Neuronal stem cell (in vitro differentiated cells): ENCODE measurements at regions not wholly inside any gene's neighbourhood (a gene's known extent, or its start where the extent isn't known, plus 50 kb on each side); places are given as distances from the start of the nearest gene placed in this dataset.

ENCODE experiments used
- DNase-seq: peaks from one replicate; pipeline ENCODE4 v3.0.0-alpha.2; 2013; ENCODE audit warnings: low spot score
- H2AFZ ChIP-seq: one replicate; pipeline ENCODE4 v1.6.1; 2013; ENCODE audit warnings: mild to moderate bottlenecking, low read length, inconsistent platforms
- H2AK5ac ChIP-seq: 2 replicates; pipeline ENCODE4 v1.6.1; 2013; ENCODE audit warnings: low read depth, mild to moderate bottlenecking, inconsistent platforms, low read length, moderate library complexity, mixed read lengths
- H2BK120ac ChIP-seq: 2 replicates; pipeline ENCODE4 v1.6.1; 2013; ENCODE audit warnings: low read depth, mild to moderate bottlenecking, inconsistent platforms, low read length, moderate library complexity, mixed read lengths
- H2BK12ac ChIP-seq: one replicate; pipeline ENCODE4 v1.6.1; 2013; ENCODE audit warnings: low read length, inconsistent platforms
- H2BK15ac ChIP-seq: 2 replicates; pipeline ENCODE4 v1.6.1; 2013; ENCODE audit warnings: mild to moderate bottlenecking, low read length, inconsistent platforms, mixed read lengths
- H2BK5ac ChIP-seq: one replicate; pipeline ENCODE4 v1.6.1; 2013; ENCODE audit warnings: inconsistent platforms, mild to moderate bottlenecking, low read length, moderate library complexity
- H3K14ac ChIP-seq: one replicate; pipeline ENCODE4 v1.6.1; 2013; ENCODE audit warnings: low read length, inconsistent platforms
- H3K18ac ChIP-seq: 2 replicates; pipeline ENCODE4 v1.6.1; 2013; ENCODE audit warnings: low read length, inconsistent platforms
- H3K23ac ChIP-seq: 2 replicates; pipeline ENCODE4 v1.6.1; 2013; ENCODE audit warnings: low read depth, mild to moderate bottlenecking, mixed read lengths, low read length, inconsistent platforms; ENCODE audit not compliant: poor library complexity
- H3K27ac ChIP-seq: replicated peaks from 3 replicates; pipeline ENCODE4 v1.5.1; 2013; ENCODE audit warnings: low read length, inconsistent platforms
- H3K27me3 ChIP-seq, 3 experiments: 2 replicates each; pipeline ENCODE4 v1.6.1; 2013; ENCODE audit warnings: low read length in 3 of 3, mild to moderate bottlenecking in 2 of 3, inconsistent platforms in 1 of 3, low read depth in 1 of 3, mixed read lengths in 1 of 3, moderate library complexity in 1 of 3; ENCODE audit not compliant: control insufficient read depth in 3 of 3, insufficient read depth in 3 of 3
- H3K36me3 ChIP-seq, 2 donors: replicated peaks in 1 of 2; 2 replicates each; pipeline ENCODE4 v1.6.1; 2013; ENCODE audit warnings: low read length in 2 of 2; ENCODE audit not compliant: control insufficient read depth in 2 of 2, insufficient read depth in 2 of 2
- H3K4ac ChIP-seq: 2 replicates; pipeline ENCODE4 v1.6.1; 2013; ENCODE audit warnings: inconsistent platforms, mild to moderate bottlenecking, low read length, moderate library complexity
- H3K4me1 ChIP-seq, 2 donors: 1 replicate in 1 of 2; 2 replicates in 1 of 2; pipeline ENCODE4 v1.6.1; 2013; ENCODE audit warnings: low read length in 2 of 2, low read depth in 1 of 2; ENCODE audit not compliant: control insufficient read depth in 2 of 2, insufficient read depth in 1 of 2
- H3K4me2 ChIP-seq: one replicate; pipeline ENCODE4 v1.6.1; 2013; ENCODE audit warnings: mild to moderate bottlenecking, low read length, inconsistent platforms; ENCODE audit not compliant: insufficient read depth, poor library complexity, severe bottlenecking
- H3K4me3 ChIP-seq, 2 donors: 2 replicates each; pipeline ENCODE4 v1.5.1; 2013; ENCODE audit warnings: low read length in 2 of 2, mild to moderate bottlenecking in 2 of 2, inconsistent platforms in 1 of 2, moderate library complexity in 1 of 2
- H3K79me1 ChIP-seq: one replicate; pipeline ENCODE4 v1.6.1; 2013; ENCODE audit warnings: low read depth, mild to moderate bottlenecking, inconsistent platforms, low read length, moderate library complexity
- H3K9ac ChIP-seq: one replicate; pipeline ENCODE4 v1.6.1; 2013; ENCODE audit warnings: mild to moderate bottlenecking, low read depth, low read length, inconsistent platforms; ENCODE audit not compliant: poor library complexity
- H3K9me3 ChIP-seq, 2 donors: replicated peaks in 1 of 2; 2 replicates each; pipeline versions ENCODE3 to v1.6.1; 2013; ENCODE audit warnings: low read length in 2 of 2, mild to moderate bottlenecking in 2 of 2, inconsistent platforms in 1 of 2, low read depth in 1 of 2, mixed read lengths in 1 of 2, moderate library complexity in 1 of 2; ENCODE audit not compliant: control insufficient read depth in 2 of 2, insufficient read depth in 1 of 2
- H4K8ac ChIP-seq: one replicate; pipeline ENCODE4 v1.6.1; 2013; ENCODE audit warnings: low read depth, mild to moderate bottlenecking, inconsistent platforms, low read length, moderate library complexity
- H4K91ac ChIP-seq: one replicate; pipeline ENCODE4 v1.6.1; 2013; ENCODE audit warnings: low read length, low read depth, mild to moderate bottlenecking, inconsistent platforms; ENCODE audit not compliant: poor library complexity
- WGBS, 2 donors: extraction: QIAGEN DNeasy Blood & Tissue Kit; methylation state at CpG; one replicate each; pipeline ENCODE4 v1.1.7; 2013; ENCODE audit warnings: missing lambda C conversion rate in 2 of 2, mixed read lengths in 1 of 2; ENCODE audit not compliant: insufficient read length in 2 of 2, insufficient replicate concordance in 1 of 2; ENCODE audit errors: extremely low coverage in 2 of 2; 5-methylcytosine and 5-hydroxymethylcytosine counted together

DNA sequence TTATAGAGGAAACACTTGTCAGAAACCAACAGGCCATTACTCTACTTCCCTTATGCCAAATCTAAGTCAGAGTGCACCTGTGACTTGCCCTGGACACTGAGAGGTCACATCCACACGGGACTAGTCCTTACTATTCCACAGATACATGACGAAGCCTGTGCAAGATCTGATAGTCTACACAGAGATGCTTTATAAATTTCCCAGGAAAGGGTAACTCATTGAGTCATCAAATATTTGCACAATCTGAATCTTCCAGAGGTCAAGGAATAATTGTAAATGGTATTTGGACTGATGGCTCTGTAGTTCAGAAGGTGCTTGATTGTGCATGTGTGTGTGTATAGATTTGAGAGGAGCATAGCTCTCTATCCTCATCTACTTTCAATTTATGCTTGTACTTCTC lies 55.2 kb upstream of the JAK2 start:
- Histone ChIP-seq H3K9ac (no peak overlapping the region), H3K14ac (no peak overlapping the region), H3K4ac (no peak overlapping the region), H3K4me2 (no peak overlapping the region), H4K91ac (no peak overlapping the region), H3K36me3 (no peaks in the 10 kb centered on the region), H4K8ac (no peak overlapping the region), H3K9me3 (no peaks in the 10 kb centered on the region), H3K27ac (no peak overlapping the region), H2BK12ac (no peak overlapping the region), H2BK5ac (no peak overlapping the region), H3K4me1 (peaks cover 0 to under 1% of the 10 kb centered on the region in 2 donors), H3K27me3 (no peaks in the 10 kb centered on the region), H2AFZ (no peak overlapping the region), H3K79me1 (no peaks in the 10 kb centered on the region), H3K18ac (no peak overlapping the region), H2BK120ac (no peak overlapping the region), H2BK15ac (no peak overlapping the region), H3K23ac (no peak overlapping the region), H3K4me3 (no peak overlapping the region), H2AK5ac (no peak overlapping the region)
- WGBS, 2 donors = no CpG with 5 or more reads among the region's 2 CpGs
- no peak for DNase-seq

DNA sequence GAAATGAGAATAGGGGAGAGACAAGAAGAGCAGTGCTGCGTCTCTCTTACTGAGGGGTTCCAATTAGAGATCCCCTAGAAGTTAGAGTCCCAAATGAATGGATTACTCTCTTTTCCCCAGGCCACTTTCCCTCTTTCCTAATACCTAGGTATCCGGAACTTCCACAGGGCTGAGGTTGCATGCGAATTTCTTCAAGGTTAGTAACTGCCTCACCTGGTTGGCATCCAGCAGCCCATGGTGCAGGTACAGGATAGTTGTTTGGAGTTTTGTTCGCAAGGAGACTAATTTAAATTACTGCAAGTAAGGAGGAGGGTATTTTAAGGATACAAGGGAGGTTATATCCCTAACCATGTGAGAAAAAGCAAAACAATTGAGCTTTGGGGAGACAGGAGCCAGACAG lies 52.4 kb upstream of the JAK2 start:
- no CpG with 5 or more reads among the region's 4 CpGs for whole genome bisulfite sequencing, 2 donors

DNA sequence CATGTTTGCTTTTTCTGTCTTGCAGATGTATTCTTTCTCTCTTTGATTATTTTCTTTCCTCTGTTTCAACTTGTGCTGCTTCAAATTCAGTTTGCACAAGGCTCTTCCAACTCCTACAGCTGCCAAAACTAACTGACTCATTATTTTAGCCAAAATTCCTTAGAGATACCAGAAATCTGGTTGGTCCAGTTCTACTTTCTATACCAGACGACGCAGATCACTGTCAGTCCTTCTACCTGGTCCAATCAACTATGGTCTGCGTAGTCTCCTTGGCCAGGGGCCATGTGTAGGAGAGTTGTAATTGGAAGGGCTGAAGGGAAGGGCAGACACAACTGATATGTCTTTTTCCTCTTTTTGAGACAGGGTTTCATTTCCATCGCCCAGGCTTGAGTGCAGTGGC lies 51.9 kb upstream of the JAK2 start:
- Histone ChIP-seq H3K27me3 (no peaks in the 10 kb centered on the region), H2BK12ac (no peak overlapping the region), H4K8ac (no peak overlapping the region), H3K79me1 (no peaks in the 10 kb centered on the region), H3K4me1 (peaks cover 0 to 6% of the 10 kb centered on the region in 2 donors), H3K36me3 (no peaks in the 10 kb centered on the region), H3K23ac (no peak overlapping the region), H4K91ac (no peak overlapping the region), H2BK15ac (no peak overlapping the region), H3K18ac (no peak overlapping the region), H3K4me3 (no peak overlapping the region), H3K4ac (no peak overlapping the region), H3K14ac (no peak overlapping the region), H2AK5ac (no peak overlapping the region), H3K27ac (no peak overlapping the region), H2AFZ (no peak overlapping the region), H3K9me3 (no peaks in the 10 kb centered on the region), H3K9ac (no peak overlapping the region), H3K4me2 (no peak overlapping the region), H2BK120ac (no peak overlapping the region), H2BK5ac (no peak overlapping the region)
- no peak for DNase-seq
- WGBS, 2 donors = no CpG with 5 or more reads among the region's 4 CpGs

More for the DNA sequence above, 52.4 kb upstream of the JAK2 start:
- H2BK120ac ChIP-seq = no peak overlapping the region
- H2AFZ ChIP-seq = no peak overlapping the region
- no peaks in the 10 kb centered on the region for H3K36me3 ChIP-seq
- no peak overlapping the region for H3K4me2 ChIP-seq
- H3K4me1 ChIP-seq = peaks cover 0 to 6% of the 10 kb centered on the region in 2 donors
- no peak overlapping the region for H2BK15ac ChIP-seq
- DNase-seq = no peak
- no peak overlapping the region for H2AK5ac ChIP-seq
- no peaks in the 10 kb centered on the region for H3K79me1 ChIP-seq
- H3K27ac ChIP-seq = no peak overlapping the region
- H3K4me3 ChIP-seq = no peak overlapping the region
- no peaks in the 10 kb centered on the region for H3K27me3 ChIP-seq
- no peak overlapping the region for H2BK12ac ChIP-seq
- no peak overlapping the region for H3K4ac ChIP-seq
- no peak overlapping the region for H2BK5ac ChIP-seq
- no peak overlapping the region for H4K8ac ChIP-seq
- no peak overlapping the region for H3K14ac ChIP-seq
- no peak overlapping the region for H3K23ac ChIP-seq
- H3K18ac ChIP-seq = no peak overlapping the region
- H3K9me3 ChIP-seq = no peaks in the 10 kb centered on the region
- H4K91ac ChIP-seq = no peak overlapping the region
- no peak overlapping the region for H3K9ac ChIP-seq

DNA sequence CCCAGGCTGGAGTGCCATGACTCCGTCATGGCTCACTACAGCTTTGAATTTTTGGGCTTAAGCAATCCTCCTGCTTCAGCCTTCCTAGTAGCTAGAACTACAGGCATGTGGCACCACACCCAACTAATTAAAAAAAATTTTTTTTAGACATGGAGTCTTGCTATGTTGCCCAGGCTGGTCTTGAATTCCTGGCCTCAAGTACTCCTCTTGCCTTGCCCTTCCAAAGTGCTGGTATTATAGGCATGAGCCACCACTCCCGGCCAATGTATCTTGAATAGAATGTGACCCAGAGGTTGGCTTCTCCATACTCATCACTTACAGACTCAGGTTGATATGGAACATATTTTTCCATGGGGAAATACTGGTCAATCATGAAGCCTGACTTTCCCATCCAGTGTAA lies 51.2 kb upstream of the JAK2 start:
- no peak overlapping the region for H4K8ac ChIP-seq
- no peak overlapping the region for H3K14ac ChIP-seq
- no CpG with 5 or more reads among the region's 2 CpGs for WGBS, 2 donors
- H2BK5ac ChIP-seq = no peak overlapping the region
- H3K23ac ChIP-seq = no peak overlapping the region
- H2AK5ac ChIP-seq = no peak overlapping the region
- H3K9me3 ChIP-seq = no peaks in the 10 kb centered on the region
- H3K79me1 ChIP-seq = no peaks in the 10 kb centered on the region
- no peak for DNase-seq
- no peak overlapping the region for H2AFZ ChIP-seq
- no peak overlapping the region for H4K91ac ChIP-seq
- no peak overlapping the region for H3K27ac ChIP-seq
- H3K9ac ChIP-seq = no peak overlapping the region
- H2BK120ac ChIP-seq = no peak overlapping the region
- no peaks in the 10 kb centered on the region for H3K36me3 ChIP-seq
- H3K4me1 ChIP-seq = peaks cover 0 to 6% of the 10 kb centered on the region in 2 donors
- no peak overlapping the region for H3K18ac ChIP-seq
- H3K27me3 ChIP-seq = peaks cover 0 to 2% (median 0%) of the 10 kb centered on the region in 3 experiments
- H3K4me2 ChIP-seq = no peak overlapping the region
- no peak overlapping the region for H2BK15ac ChIP-seq
- H3K4ac ChIP-seq = no peak overlapping the region
- no peak overlapping the region for H2BK12ac ChIP-seq
- H3K4me3 ChIP-seq = no peak overlapping the region
